Astrocyte of the cerebellum (primary cell): ENCODE measurements at regions not wholly inside any gene's neighbourhood (a gene's known extent, or its start where the extent isn't known, plus 50 kb on each side); places are given as distances from the start of the nearest gene placed in this dataset.

ENCODE experiments used
- DNase-seq: peaks from one replicate; pipeline ENCODE4 v3.0.0-alpha.2; 2011; ENCODE audit warnings: low read depth
- H3K4me3 ChIP-seq: 2 replicates; pipeline ENCODE4 v1.5.1; 2011; ENCODE audit warnings: mild to moderate bottlenecking, low read depth, low read length, moderate library complexity
- in situ Hi-C: cut with HindIII; loops from 2 replicates; pipeline ENCODE4 v1.10.0; 2017; ENCODE audit warnings: low sequenced_read_pairs
- TF ChIP-seq, protein P1 (sequence below): IDR thresholded peaks from 2 replicates; pipeline ENCODE4 v1.5.1; 2012; ENCODE audit warnings: low read length, low read depth, moderate library complexity, mild to moderate bottlenecking; ENCODE audit errors: missing control alignments

GRCh38 chr9:135326141-135326540, 153.4 kb upstream of the PPP1R26 start:
- TF ChIP-seq, protein P1, sequence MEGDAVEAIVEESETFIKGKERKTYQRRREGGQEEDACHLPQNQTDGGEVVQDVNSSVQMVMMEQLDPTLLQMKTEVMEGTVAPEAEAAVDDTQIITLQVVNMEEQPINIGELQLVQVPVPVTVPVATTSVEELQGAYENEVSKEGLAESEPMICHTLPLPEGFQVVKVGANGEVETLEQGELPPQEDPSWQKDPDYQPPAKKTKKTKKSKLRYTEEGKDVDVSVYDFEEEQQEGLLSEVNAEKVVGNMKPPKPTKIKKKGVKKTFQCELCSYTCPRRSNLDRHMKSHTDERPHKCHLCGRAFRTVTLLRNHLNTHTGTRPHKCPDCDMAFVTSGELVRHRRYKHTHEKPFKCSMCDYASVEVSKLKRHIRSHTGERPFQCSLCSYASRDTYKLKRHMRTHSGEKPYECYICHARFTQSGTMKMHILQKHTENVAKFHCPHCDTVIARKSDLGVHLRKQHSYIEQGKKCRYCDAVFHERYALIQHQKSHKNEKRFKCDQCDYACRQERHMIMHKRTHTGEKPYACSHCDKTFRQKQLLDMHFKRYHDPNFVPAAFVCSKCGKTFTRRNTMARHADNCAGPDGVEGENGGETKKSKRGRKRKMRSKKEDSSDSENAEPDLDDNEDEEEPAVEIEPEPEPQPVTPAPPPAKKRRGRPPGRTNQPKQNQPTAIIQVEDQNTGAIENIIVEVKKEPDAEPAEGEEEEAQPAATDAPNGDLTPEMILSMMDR: no peak
- no peak overlapping the region for H3K4me3 ChIP-seq
- no peak for DNase-seq
- in situ Hi-C loops: no loop called here

- TF ChIP-seq, protein P1: no peak
- DNase-seq: no peak
- in situ Hi-C loops: no loop called here
- no peak overlapping the region for H3K4me3 ChIP-seq
Measured at GRCh38 chr9:135326633-135327152, 152.9 kb upstream of the PPP1R26 start.

GRCh38 chr9:135328485-135329417, 150.8 kb upstream of the PPP1R26 start:
- DNase-seq: no peak
- TF ChIP-seq, protein P1: no peak
- no peak overlapping the region for H3K4me3 ChIP-seq
- in situ Hi-C loops: no loop called here

- H3K4me3 ChIP-seq: no peak overlapping the region
- TF ChIP-seq, protein P1: no peak
- in situ Hi-C loops: no loop called here
- no peak for DNase-seq
Measured at GRCh38 chr9:135329571-135330306, 149.8 kb upstream of the PPP1R26 start.

DNA sequence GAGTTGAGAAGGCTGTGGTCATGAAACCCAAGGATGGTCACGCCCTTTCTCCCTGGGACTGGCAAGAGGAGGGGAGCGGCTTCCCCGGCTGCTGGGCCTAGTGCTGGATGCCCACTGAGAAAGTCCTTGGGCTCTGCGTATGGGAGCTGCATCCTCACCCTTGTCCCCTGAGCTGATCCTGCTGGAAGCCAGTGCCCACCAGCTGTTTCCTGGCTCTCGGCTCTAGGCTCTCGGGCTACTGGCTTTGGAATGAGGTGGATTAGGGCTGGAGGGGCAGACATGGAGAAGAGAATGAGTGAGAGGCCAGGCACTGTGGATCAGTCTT, 149.3 kb upstream of the PPP1R26 start:
- DNase-seq: no peak

More for the DNA sequence above, 149.3 kb upstream of the PPP1R26 start:
- TF ChIP-seq, protein P1: no peak
- H3K4me3 ChIP-seq: no peak overlapping the region
- in situ Hi-C loops: no loop called here
